HG03469 (cell line): ENCODE measurements at regions not wholly inside any gene's neighbourhood (a gene's known extent, or its start where the extent isn't known, plus 50 kb on each side); places are given as distances from the start of the nearest gene placed in this dataset.

Source experiments
- ATAC-seq: cut with Tn5 transposase; IDR thresholded peaks from one replicate; pipeline ENCODE4 v1.9.1; 2021; ENCODE audit warnings: mild to moderate bottlenecking, moderate library complexity, moderate number of reproducible peaks; ENCODE audit not compliant: unreplicated experiment

GRCh38 chr16:74232806-74233465, 63.7 kb upstream of the PSMD7 start:
- ATAC-seq: no peak

- ATAC-seq: no peak
Observed at GRCh38 chr16:74230126-74230525, 66.5 kb upstream of the PSMD7 start.

- ATAC-seq: no peak
Observed at GRCh38 chr16:74226338-74226954, 70.2 kb upstream of the PSMD7 start.

- no peak for ATAC-seq
Observed at GRCh38 chr16:74224828-74225612, 71.6 kb upstream of the PSMD7 start.

GRCh38 chr16:74221828-74222227, 74.8 kb upstream of the PSMD7 start:
- ATAC-seq: no peak

GRCh38 chr16:74219706-74220105, 76.9 kb upstream of the PSMD7 start:
- ATAC-seq: no peak

GRCh38 chr16:74218871-74219270, 77.7 kb upstream of the PSMD7 start:
- no peak for ATAC-seq

GRCh38 chr16:74216319-74216718, 80.3 kb upstream of the PSMD7 start:
- no peak for ATAC-seq

GRCh38 chr16:74215249-74215648, 81.4 kb upstream of the PSMD7 start:
- no peak for ATAC-seq

- ATAC-seq: no peak
Observed at GRCh38 chr16:74213372-74213771, 83.2 kb upstream of the PSMD7 start.

GRCh38 chr16:74210245-74210644, 86.4 kb upstream of the PSMD7 start:
- ATAC-seq: no peak

- ATAC-seq: no peak
Observed at GRCh38 chr16:74202009-74202408, 94.6 kb upstream of the PSMD7 start.

- no peak for ATAC-seq
Observed at GRCh38 chr16:74201576-74201975, 95.0 kb upstream of the PSMD7 start.

GRCh38 chr16:74200921-74201320, 95.7 kb upstream of the PSMD7 start:
- ATAC-seq: no peak

- ATAC-seq: no peak
Observed at GRCh38 chr16:74199842-74200124, 96.8 kb upstream of the PSMD7 start.

- ATAC-seq: no peak
Observed at GRCh38 chr16:74199066-74199841, 97.4 kb upstream of the PSMD7 start.

- no peak for ATAC-seq
Observed at GRCh38 chr16:74192281-74192797, 104.3 kb upstream of the PSMD7 start.

GRCh38 chr16:74190292-74190691, 106.3 kb upstream of the PSMD7 start:
- no peak for ATAC-seq

- ATAC-seq: no peak
Observed at GRCh38 chr16:74188856-74189255, 107.8 kb upstream of the PSMD7 start.

- no peak for ATAC-seq
Observed at GRCh38 chr16:74186561-74186971, 110.0 kb upstream of the PSMD7 start.

- no peak for ATAC-seq
Observed at GRCh38 chr16:74184839-74185238, 111.8 kb upstream of the PSMD7 start.
